Mesodermal cell (in vitro differentiated cells): ENCODE measurements at regions not wholly inside any gene's neighbourhood (a gene's known extent, or its start where the extent isn't known, plus 50 kb on each side); places are given as distances from the start of the nearest gene placed in this dataset.
"Not testable (repeated sequence)": the region's sequence is repeated elsewhere in the genome, so short reads cannot be mapped to it uniquely, and the experiment has no call there.

ENCODE experiments used
- H3K27ac ChIP-seq: 2 replicates; pipeline ENCODE4 v1.7.0; 2013; ENCODE audit warnings: mild to moderate bottlenecking, low read depth, low read length, moderate library complexity; ENCODE audit not compliant: severe bottlenecking
- H3K36me3 ChIP-seq: 2 replicates; pipeline ENCODE4 v1.7.1; 2013; ENCODE audit warnings: mild to moderate bottlenecking, low read length, moderate library complexity; ENCODE audit not compliant: control insufficient read depth, insufficient read depth
- H3K4me1 ChIP-seq: one replicate; pipeline ENCODE4 v1.7.1; 2013; ENCODE audit warnings: mild to moderate bottlenecking, low read length; ENCODE audit not compliant: insufficient read depth, control insufficient read depth, poor library complexity, severe bottlenecking
- H3K4me3 ChIP-seq: 2 replicates; pipeline ENCODE4 v1.7.0; 2013; ENCODE audit warnings: low read length, control low read depth, mild to moderate bottlenecking; ENCODE audit not compliant: insufficient read depth, poor library complexity, severe bottlenecking; ENCODE audit errors: extremely low read depth
- H3K9me3 ChIP-seq: 2 replicates; pipeline ENCODE4 v1.7.1; 2013; ENCODE audit warnings: mild to moderate bottlenecking, low read length, moderate library complexity; ENCODE audit not compliant: control insufficient read depth
- WGBS, 2 experiments: methylation state at CpG; one replicate each; pipeline ENCODE4 v1.1.5; 2013; ENCODE audit warnings: missing lambda C conversion rate in 2 of 2; ENCODE audit not compliant: insufficient coverage in 2 of 2; 5-methylcytosine and 5-hydroxymethylcytosine counted together

- no peak overlapping the region for H3K27ac ChIP-seq
- H3K9me3 ChIP-seq: no peaks in the 10 kb centered on the region
- no peak overlapping the region for H3K4me3 ChIP-seq
- H3K36me3 ChIP-seq: no peaks in the 10 kb centered on the region
- no peaks in the 10 kb centered on the region for H3K4me1 ChIP-seq
Measured at GRCh38 chr16:63776437-63776836, 1345.4 kb downstream of the CDH11 start.

GRCh38 chr16:63776034-63776433 lies 1345.8 kb downstream of the CDH11 start:
- Histone ChIP-seq H3K4me1 (no peaks in the 10 kb centered on the region), H3K4me3 (no peak overlapping the region), H3K36me3 (no peaks in the 10 kb centered on the region), H3K27ac (no peak overlapping the region), H3K9me3 (no peaks in the 10 kb centered on the region)

- no peaks in the 10 kb centered on the region for H3K4me1 ChIP-seq
- WGBS, 2 experiments: 83 to 93% methylated on average over 2 to 3 of the region's 3 CpGs
- H3K9me3 ChIP-seq: no peaks in the 10 kb centered on the region
- H3K4me3 ChIP-seq: no peak overlapping the region
- H3K36me3 ChIP-seq: no peaks in the 10 kb centered on the region
- H3K27ac ChIP-seq: no peak overlapping the region
Measured at GRCh38 chr16:63774302-63774701, 1347.6 kb downstream of the CDH11 start.

- Histone ChIP-seq H3K4me3 (no peak overlapping the region), H3K4me1 (no peaks in the 10 kb centered on the region), H3K9me3 (no peaks in the 10 kb centered on the region), H3K27ac (no peak overlapping the region), H3K36me3 (no peaks in the 10 kb centered on the region)
- 85 to 96% methylated on average over 2 of the region's 2 CpGs for WGBS, 2 experiments
Measured at GRCh38 chr16:63769211-63769610, 1352.7 kb downstream of the CDH11 start.

GRCh38 chr16:63760246-63760645 lies 1361.6 kb downstream of the CDH11 start:
- not testable (repeated sequence) for H3K4me1 ChIP-seq, H3K4me3 ChIP-seq, H3K9me3 ChIP-seq, H3K36me3 ChIP-seq, H3K27ac ChIP-seq
- WGBS, 2 experiments: 93% methylated on average over 7 to 10 of the region's 11 CpGs

GRCh38 chr16:63752347-63752746 lies 1369.5 kb downstream of the CDH11 start:
- no peak overlapping the region for H3K4me3 ChIP-seq
- H3K4me1 ChIP-seq: no peaks in the 10 kb centered on the region
- no peaks in the 10 kb centered on the region for H3K9me3 ChIP-seq
- H3K36me3 ChIP-seq: no peaks in the 10 kb centered on the region
- H3K27ac ChIP-seq: no peak overlapping the region

GRCh38 chr16:63749276-63749675 lies 1372.6 kb downstream of the CDH11 start:
- H3K4me1 ChIP-seq: no peaks in the 10 kb centered on the region
- no peak overlapping the region for H3K4me3 ChIP-seq
- H3K27ac ChIP-seq: no peak overlapping the region
- no peaks in the 10 kb centered on the region for H3K36me3 ChIP-seq
- no peaks in the 10 kb centered on the region for H3K9me3 ChIP-seq

- 100% methylated on average over 1 of the region's 4 CpGs; no CpG with 5 or more reads in 1 of the 2 experiments for WGBS, 2 experiments
- Histone ChIP-seq H3K9me3 (no peaks in the 10 kb centered on the region), H3K4me3 (no peak overlapping the region), H3K27ac (no peak overlapping the region), H3K4me1 (no peaks in the 10 kb centered on the region), H3K36me3 (no peaks in the 10 kb centered on the region)
Measured at GRCh38 chr16:63745456-63745855, 1376.4 kb downstream of the CDH11 start.

- WGBS, 2 experiments: 90 to 91% methylated on average over 10 to 13 of the region's 13 CpGs
- Histone ChIP-seq H3K36me3 (no peaks in the 10 kb centered on the region), H3K9me3 (no peaks in the 10 kb centered on the region), H3K4me3 (no peak overlapping the region), H3K27ac (no peak overlapping the region), H3K4me1 (no peaks in the 10 kb centered on the region)
Measured at GRCh38 chr16:63744077-63744874, 1377.6 kb downstream of the CDH11 start.

- Histone ChIP-seq H3K9me3 (no peaks in the 10 kb centered on the region), H3K4me3 (no peak overlapping the region), H3K36me3 (no peaks in the 10 kb centered on the region), H3K27ac (no peak overlapping the region), H3K4me1 (no peaks in the 10 kb centered on the region)
Measured at GRCh38 chr16:63742150-63742549, 1379.7 kb downstream of the CDH11 start.

GRCh38 chr16:63737633-63738032 lies 1384.2 kb downstream of the CDH11 start:
- no peaks in the 10 kb centered on the region for H3K4me1 ChIP-seq
- no peaks in the 10 kb centered on the region for H3K9me3 ChIP-seq
- no peaks in the 10 kb centered on the region for H3K36me3 ChIP-seq
- no peak overlapping the region for H3K27ac ChIP-seq
- H3K4me3 ChIP-seq: no peak overlapping the region
